ENCODE measurements at regions not wholly inside any gene's neighbourhood (a gene's known extent, or its start where the extent isn't known, plus 50 kb on each side); places are given as distances from the start of the nearest gene placed in this dataset.
"Not testable (repeated sequence)": the region's sequence is repeated elsewhere in the genome, so short reads cannot be mapped to it uniquely, and the experiment has no call there.

DNA sequence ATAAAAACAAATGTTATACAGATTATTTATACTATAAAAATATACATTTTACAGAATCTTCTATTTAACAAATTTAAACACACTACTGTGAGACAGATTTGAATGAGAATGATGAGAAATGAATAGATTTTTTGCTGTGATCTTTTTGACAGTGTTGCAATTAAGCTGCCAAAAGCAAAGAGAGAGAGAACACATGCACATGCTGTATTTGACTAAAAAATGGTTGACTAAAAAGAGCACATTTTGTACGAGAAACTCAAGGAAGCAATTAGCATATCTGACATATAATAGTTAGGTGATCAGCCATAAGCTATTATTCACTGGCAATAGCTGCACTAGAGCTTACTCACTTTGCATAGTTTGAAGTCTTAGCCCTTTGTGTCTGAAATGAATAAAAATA is 115.8 kb downstream of the SYT10 start:
- no peak for DNase-seq (ENCODE audit: low read depth)

DNA sequence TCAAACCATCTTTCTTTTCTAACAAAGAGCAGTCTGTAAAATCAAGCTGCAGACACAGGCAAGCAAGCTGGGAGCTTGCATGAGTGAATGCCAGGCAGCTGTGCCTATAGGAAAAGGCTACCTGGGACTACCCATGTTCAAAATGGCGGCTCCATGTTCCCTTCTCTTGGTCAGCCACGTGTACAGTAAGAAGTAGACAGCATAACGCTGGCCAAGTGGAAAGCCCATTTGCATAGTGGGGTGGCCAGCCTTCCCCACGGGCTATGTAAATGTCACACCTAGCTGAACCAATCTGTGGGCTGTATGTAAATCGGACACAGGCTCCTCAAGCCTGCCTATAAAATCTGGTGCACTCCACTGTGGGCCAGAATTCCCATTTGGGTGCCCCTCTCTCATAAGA is 117.1 kb downstream of the SYT10 start:
- DNase-seq (ENCODE audit: low read depth), result no peak

- no peak for DNase-seq (ENCODE audit: low read depth)
Observed at GRCh38 chr12:33317746-33318145, 121.9 kb downstream of the SYT10 start.

DNA sequence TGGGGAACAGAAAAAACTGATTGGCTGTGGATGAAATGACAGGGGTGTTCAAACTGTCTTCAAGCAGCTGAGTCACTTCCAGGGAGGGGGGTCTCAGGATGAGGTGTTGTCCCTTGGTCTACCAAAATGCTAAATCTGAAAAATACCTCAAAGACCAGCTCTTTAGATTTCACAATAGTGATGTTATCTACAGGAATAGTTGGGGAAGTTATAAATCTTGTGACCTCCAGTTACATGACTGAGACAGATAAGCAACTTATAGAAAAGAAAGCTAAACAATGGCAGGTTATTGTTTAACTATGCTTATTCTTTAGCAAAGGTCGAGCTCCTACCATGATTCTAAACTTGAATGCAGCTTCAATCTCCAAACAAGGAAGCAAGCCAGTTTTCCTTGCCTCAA is 125.4 kb downstream of the SYT10 start:
- no peak for DNase-seq (ENCODE audit: low read depth)

DNA sequence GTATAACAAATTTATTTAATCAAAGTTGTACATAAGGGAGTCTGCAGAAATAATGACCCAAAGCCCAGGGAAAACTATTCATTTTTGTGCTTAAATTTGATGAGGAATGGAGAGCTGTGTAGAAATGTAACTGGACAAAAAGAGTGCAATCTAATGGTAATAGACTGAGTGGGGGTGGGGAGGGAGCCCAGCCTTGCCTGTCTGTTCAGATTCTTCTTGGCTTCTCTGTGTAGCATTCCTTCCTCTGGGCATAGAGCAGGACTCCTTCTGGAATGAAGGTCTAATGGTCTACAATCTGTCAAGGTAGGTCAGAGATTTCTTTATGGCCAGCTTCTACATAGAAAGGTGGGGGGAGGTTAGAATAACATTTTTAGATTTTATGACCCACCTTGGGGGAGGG is 126.1 kb downstream of the SYT10 start:
- DNase-seq (ENCODE audit: low read depth), result no peak

GRCh38 chr12:33310471-33310870 is 129.1 kb downstream of the SYT10 start:
- no peak for DNase-seq (ENCODE audit: low read depth)

DNA sequence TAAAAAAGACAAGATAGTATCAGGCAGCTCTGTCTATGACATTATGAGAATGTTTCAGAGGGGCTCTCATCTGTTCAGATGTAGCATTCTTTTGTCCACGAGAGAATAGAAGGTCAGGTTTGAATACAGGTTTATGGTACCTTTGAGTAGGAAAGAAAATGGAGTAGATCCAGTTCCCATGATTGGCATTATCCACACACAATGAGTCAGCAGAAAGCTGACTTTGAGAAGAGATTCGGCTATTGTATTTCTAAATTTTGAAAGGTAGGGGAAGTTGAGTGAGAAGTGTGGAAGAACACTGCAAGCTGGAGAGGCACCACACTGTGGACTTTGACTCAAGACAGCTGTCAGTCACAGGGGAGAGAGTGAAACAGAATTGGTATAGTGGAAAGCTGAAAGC is 135.4 kb downstream of the SYT10 start:
- DNase-seq (ENCODE audit: low read depth), result no peak

DNA sequence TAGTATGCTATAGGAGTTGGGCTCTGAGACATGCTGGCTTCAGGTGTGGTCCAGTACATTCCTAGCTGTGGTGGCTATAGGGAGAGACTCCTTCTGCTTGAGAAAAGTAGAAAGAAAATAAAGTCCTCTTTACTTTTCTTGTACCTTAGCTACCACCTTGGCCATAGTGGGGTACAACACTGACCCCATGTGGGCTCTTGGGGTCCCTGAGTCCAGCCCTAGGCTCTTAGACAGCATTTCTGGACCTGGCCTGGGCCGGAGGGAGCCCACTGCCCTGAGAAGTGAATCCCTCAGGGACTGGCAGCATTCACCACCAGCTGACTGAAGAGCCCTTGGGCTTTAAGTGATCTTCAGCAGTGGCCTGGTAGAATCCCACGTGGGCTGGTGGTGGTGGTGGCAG is 143.1 kb downstream of the SYT10 start:
- no peak for DNase-seq (ENCODE audit: low read depth)

DNA sequence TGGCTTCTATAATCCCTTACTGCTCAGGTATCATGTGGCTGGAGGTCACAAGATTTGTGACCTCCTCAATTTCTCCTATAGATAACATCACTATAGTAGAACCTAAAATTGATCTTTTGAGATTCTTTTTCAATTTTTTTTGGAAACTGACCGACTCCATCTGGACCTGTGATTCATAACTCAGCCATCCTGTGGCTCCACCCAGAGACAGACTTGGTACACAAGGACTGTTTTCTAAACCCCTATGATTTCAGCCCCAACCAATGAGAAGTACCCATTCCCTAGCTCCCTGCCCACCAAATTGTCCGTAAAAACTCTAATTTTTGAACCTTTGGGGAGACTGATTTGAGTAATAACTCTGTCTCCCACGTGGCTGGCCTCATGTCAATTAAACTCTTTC is 148.9 kb downstream of the SYT10 start:
- DNase-seq (ENCODE audit: low read depth), result no peak

- DNase-seq (ENCODE audit: low read depth), result no peak
Observed at GRCh38 chr12:33283054-33283453, 156.6 kb downstream of the SYT10 start.

DNA sequence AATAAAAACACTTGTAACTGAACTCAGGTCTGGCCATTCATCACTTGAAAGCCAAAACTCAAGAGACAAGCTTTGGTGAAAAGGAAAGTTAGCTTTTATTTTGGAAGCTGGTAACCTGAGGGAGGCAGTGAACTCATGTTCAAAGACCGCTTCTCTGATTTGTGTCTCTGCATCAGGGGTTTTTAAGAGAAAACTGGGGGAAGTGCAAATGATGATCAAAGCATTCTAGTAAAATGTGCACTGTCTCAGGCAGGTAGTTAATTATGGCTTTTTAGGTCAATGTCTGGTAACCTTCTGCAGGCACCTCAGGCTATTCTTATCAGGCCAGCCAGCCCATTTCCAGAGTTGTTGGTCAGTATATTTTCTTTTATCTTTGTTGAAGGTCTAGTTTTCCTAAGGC is 162.2 kb downstream of the SYT10 start:
- DNase-seq (ENCODE audit: low read depth), result no peak

DNA sequence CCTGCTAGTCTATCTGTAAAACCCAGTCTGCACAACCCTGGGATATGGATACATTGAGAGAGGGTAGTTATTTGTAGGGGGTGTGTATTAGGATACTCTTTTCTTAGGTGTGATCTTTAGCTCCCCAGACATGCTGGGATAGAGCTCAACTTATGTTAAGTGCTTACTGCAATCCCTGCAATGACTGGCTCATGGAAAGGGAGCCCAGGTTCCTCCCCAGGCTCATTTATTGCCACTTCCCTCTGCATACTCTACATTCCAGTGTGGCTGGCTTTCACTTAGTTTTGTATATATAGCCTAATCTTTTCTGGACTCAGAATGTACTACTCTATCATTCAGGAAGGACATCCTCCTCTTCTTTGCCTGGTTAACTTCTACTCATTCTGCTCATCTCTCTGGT is 172.0 kb downstream of the SYT10 start:
- no peak for DNase-seq (ENCODE audit: low read depth)

DNA sequence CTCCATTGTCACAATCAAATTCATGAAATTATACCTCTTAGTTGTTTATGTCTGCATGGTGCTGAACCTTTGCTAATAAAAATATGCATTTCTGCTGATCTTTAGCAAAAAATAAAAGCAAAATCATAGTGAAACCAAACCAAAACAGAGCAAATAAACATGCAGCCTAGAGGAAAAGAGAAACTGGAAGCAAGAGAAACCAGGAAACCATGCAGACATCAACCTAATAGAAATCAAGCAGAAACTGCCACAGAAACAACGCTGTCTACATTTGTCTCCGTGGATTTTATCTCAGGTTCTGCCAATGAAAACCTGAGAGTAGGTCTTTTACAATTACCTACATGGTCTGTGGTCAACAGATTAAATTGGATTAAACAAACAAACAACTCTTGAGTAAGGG is 173.7 kb downstream of the SYT10 start:
- DNase-seq (ENCODE audit: low read depth), result no peak

- DNase-seq (ENCODE audit: low read depth), result no peak
Observed at GRCh38 chr12:33265033-33265731, 174.4 kb downstream of the SYT10 start.

DNA sequence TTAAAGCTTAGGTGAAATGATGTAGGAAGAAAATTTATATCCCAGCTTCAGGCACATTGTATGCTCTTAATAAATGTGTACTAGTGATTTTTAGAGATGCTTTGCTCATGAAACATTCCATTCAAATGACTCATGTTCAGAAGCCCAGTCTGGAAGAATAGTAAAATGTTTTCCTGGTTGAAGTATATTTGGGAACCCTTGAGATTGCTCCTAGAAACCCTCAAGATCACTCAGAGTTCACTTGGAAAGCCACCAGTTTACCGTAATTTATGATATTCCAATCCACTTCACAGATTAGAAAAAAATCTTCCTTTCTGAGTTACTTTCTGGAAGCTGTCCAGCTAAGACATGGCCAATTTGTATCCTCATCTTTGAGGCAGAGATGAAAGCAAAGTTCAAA is 186.4 kb downstream of the SYT10 start:
- DNase-seq (ENCODE audit: low read depth), result peak; percentile 5

DNA sequence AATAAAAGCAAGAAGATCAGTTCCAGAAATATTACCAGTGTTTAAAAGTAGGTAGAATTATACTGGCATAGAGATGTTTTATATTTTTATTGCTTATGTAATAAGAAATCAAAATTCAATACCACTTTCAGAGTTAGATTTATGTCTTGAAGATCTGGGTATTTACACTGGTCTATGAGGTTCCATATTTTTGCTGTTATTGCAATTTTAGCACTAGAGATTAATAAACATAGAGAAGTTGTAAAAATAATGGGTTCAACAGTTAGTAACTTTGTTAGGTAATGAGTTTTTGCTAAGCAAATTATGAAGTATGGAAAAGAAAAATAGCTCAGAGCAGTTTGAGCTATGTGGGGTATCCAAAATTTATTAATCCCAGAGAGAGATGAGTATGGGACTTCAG is 188.1 kb downstream of the SYT10 start:
- no peak for DNase-seq (ENCODE audit: low read depth)

- no peak for DNase-seq (ENCODE audit: low read depth)
Observed at GRCh38 chr12:33248364-33248763, 191.3 kb downstream of the SYT10 start.

DNA sequence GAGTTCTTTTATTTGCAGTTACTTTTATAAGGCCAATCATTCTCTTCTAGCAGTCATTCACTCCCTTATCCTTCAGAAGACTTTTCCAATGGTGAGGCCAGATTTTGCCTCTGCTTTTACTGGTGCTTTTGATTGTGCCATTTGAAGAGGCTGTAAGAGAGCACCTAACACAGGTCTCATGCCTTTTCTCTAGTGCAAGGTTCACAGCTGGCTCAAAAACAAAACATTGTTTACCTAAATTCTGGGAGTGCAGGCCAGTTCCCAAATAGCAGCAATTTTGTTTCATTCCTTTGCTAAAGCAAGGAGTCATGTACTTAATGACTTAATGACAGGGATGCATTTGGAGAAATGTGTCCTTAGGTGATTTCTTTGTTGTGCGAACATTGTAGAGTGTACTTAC is 192.0 kb downstream of the SYT10 start:
- no peak for DNase-seq (ENCODE audit: low read depth)

DNA sequence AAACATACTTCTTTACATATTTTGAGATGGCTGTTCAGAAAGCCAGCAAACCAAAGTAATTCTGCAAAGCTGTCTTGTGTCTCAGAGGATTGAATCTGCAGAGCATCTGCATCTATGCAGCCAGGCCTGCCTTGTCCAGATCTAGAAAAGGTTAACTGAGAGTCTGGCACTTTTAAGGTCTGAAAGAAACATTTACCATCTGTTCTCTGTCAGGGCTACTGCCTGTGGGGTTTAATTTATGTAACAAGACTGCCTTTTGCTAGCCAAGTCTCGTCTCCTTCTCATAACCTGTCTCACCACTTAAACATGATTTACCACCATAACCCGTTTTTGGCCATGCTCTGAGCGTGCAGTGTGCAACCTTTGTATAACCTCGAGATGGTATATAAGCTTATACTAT is 194.2 kb downstream of the SYT10 start:
- no peak for DNase-seq (ENCODE audit: low read depth)

GRCh38 chr12:33226671-33227070 is 212.9 kb downstream of the SYT10 start:
- DNase-seq (ENCODE audit: low read depth), result no peak

DNA sequence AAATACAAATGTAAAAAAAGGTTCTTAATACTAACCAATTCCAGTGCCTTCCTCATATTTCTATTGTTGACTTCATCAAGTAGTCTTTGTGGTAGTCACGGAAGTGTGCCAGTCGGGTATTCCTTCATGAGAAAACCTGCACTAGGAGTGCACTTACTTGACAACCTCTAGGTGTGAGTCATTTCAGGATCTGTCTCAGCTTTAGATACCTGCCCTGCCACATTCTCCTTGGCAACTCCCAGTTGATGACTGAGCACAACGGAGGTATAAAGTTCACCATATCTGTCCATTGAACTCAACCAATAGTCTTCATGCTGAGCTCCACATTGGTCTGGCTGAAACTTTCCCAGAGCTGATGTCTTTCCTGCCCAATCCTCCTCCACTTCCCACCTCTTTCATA is 215.7 kb downstream of the SYT10 start:
- DNase-seq (ENCODE audit: low read depth), result no peak

DNA sequence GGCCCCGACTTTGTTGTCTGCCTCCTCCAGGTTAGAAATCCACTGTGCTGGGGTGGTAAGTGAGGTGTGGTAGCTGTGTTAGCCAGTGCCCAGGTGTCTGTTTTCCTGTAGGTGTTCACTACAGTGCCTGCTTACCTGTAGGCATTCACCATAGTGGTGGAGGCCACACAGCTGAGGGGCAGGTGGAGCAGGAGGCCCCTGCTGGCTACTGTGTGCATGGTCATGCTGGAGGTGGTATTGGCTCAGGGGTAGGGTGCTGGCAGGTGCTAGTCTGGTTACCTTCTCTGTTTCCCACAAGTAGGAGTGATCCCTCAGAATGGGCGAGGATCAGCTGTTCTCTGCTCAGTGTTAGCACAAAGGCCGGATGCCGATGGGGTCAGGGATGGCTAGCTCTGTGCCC is 217.3 kb downstream of the SYT10 start:
- no peak for DNase-seq (ENCODE audit: low read depth)

DNA sequence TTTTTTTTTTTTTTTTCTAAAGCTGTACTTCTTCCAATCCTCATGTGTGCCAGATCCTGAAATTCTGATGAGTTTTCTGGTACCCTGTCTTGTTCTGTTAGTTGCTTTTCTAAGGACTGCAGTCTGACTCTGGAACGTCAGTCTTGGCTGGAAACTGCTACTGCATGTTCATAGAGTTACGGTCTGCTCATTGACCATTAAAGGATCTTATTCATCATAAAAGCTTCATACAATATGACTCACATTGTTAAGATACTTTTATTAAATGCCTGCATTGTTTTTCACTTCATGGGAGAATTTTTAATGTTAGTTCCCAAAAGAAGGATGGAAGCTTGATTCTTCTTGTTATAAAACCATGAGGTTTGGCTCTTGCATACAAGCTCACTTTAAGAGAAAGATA is 233.6 kb downstream of the SYT10 start:
- no peak for DNase-seq (ENCODE audit: low read depth)

DNA sequence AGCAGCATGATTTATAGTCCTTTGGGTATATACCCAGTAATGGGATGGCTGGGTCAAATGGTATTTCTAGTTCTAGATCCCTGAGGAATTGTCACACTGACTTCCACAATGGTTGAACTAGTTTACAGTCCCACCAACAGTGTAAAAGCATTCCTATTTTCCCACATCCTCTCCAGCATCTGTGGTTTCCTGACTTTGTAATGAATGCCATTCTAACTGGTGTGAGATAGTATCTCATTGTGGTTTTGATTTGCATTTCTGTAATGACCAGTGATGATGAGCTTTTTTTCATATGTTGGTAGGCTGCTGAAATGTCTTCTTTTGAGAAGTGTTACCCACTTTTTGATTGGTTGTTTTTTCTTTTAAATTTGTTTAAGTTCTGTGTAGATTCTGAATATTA is 245.2 kb downstream of the SYT10 start:
- DNase-seq (ENCODE audit: low read depth), result not testable (repeated sequence)
